K562 (cell line): ENCODE measurements at regions not wholly inside any gene's neighbourhood (a gene's known extent, or its start where the extent isn't known, plus 50 kb on each side); places are given as distances from the start of the nearest gene placed in this dataset.

ENCODE experiments used
- ATAC-seq: fragments of 200-7000 bp; cut with Tn5 transposase; 3 replicates; pipeline ENCODE4 v1.9.1; 2020; ENCODE audit warnings: moderate library complexity
- BruUV-seq: library from RNA; stranded (reverse); fragments of 400-500 nt; replicated peaks from 2 replicates; lab custom pipeline; 2021; lab: Mats Ljungman, UMichigan
- CTCF ChIA-PET: fragments of 300-600 bp; formaldehyde crosslinking; extraction: SDS; loops from one replicate; lab custom pipeline; 2021; ENCODE audit warnings: low intra/inter-chr PET ratio; lab: Yijun Ruan, JAX
- POLR2A ChIA-PET: fragments of 300-600, 350-650 bp; sonication (Branson Sonifier 250); formaldehyde crosslinking; extraction: SDS; loops from one replicate; lab custom pipeline; 2021; ENCODE audit warnings: antibody characterized with exemption, inconsistent platforms; lab: Yijun Ruan, JAX
- DNase-seq, 4 experiments: peaks; one replicate each; pipeline versions ENCODE4 v3.0.0 to v3.0.0-alpha.2; 2011 to 2018; ENCODE audit warnings: low spot score in 3 of 4, mixed read lengths in 3 of 4; ENCODE audit errors: extremely low read depth in 1 of 4
- FAIRE-seq: peaks from 2 replicates; lab custom pipeline; 2011; peaks lifted over from hg19 to GRCh38; lab: Jason Lieb, UNC
- H2AFZ ChIP-seq: 2 replicates; pipeline ENCODE4 v1.6.0; 2011; ENCODE audit warnings: low read depth, low read length, control low read depth, inconsistent platforms
- H3K27ac ChIP-seq: fragments of 200-600 bp; 3 replicates; pipeline ENCODE4 v1.8.0; 2011; ENCODE audit warnings: low read depth, mild to moderate bottlenecking, control low read depth, inconsistent platforms, low read length, moderate library complexity, mixed read lengths; ENCODE audit errors: extremely low read depth
- H3K27me3 ChIP-seq, 2 experiments: fragments of 300-600 bp in 1 of 2; 2 replicates in 1 of 2; 3 replicates in 1 of 2; pipeline versions ENCODE4 v1.6.0 to v1.8.0; 2011; ENCODE audit warnings: inconsistent platforms in 2 of 2, low read length in 2 of 2, mild to moderate bottlenecking in 1 of 2, mixed read lengths in 1 of 2, moderate library complexity in 1 of 2; ENCODE audit not compliant: control insufficient read depth in 2 of 2, insufficient read depth in 2 of 2
- H3K36me3 ChIP-seq: fragments of 300-600 bp; 3 replicates; pipeline ENCODE4 v1.8.0; 2011; ENCODE audit warnings: mild to moderate bottlenecking, low read length, inconsistent platforms; ENCODE audit not compliant: control insufficient read depth, insufficient read depth
- H3K4me1 ChIP-seq, 2 experiments: fragments of 200-600 bp in 1 of 2; replicated peaks in 1 of 2; 2 replicates in 1 of 2; 3 replicates in 1 of 2; pipeline versions ENCODE4 v1.5.1 to v1.8.0; 2011; ENCODE audit warnings: inconsistent platforms in 2 of 2, low read length in 2 of 2, mild to moderate bottlenecking in 1 of 2, mixed read lengths in 1 of 2, moderate library complexity in 1 of 2; ENCODE audit not compliant: control insufficient read depth in 2 of 2, insufficient read depth in 2 of 2
- H3K4me2 ChIP-seq: 2 replicates; pipeline ENCODE4 v1.6.1; 2011; ENCODE audit warnings: low read length, control low read depth, inconsistent platforms, mixed read lengths; ENCODE audit not compliant: insufficient read depth
- H3K4me3 ChIP-seq: fragments of 200-600 bp; sonication (generic), shearing (Covaris generic); 2 replicates; pipeline ENCODE4 v1.5.1; 2016; ENCODE audit warnings: control low read depth, inconsistent platforms
- H3K79me2 ChIP-seq: fragments of 200-600 bp; 3 replicates; pipeline ENCODE4 v1.8.0; 2011; ENCODE audit warnings: low read length, inconsistent platforms; ENCODE audit not compliant: control insufficient read depth, insufficient read depth
- H3K9ac ChIP-seq, 2 experiments: 2 replicates each; pipeline versions ENCODE4 v1.6.0 to v1.6.1; 2011; ENCODE audit warnings: low read depth in 2 of 2, low read length in 2 of 2, control low read depth in 1 of 2, inconsistent platforms in 1 of 2, mild to moderate bottlenecking in 1 of 2, mixed read lengths in 1 of 2; ENCODE audit not compliant: insufficient read depth in 1 of 2
- H3K9me1 ChIP-seq: one replicate; pipeline ENCODE4 v1.6.0; 2011; ENCODE audit warnings: inconsistent platforms, mild to moderate bottlenecking, low read length, moderate library complexity; ENCODE audit not compliant: control insufficient read depth, insufficient read depth
- H3K9me3 ChIP-seq: replicated peaks from 2 replicates; pipeline ENCODE4 v1.5.1; 2011; ENCODE audit warnings: low read depth, low read length, inconsistent platforms; ENCODE audit not compliant: control insufficient read depth, insufficient read depth
- H4K20me1 ChIP-seq: replicated peaks from 2 replicates; pipeline ENCODE4 v1.6.1; 2011; ENCODE audit warnings: low read length, inconsistent platforms, mixed read lengths; ENCODE audit not compliant: control insufficient read depth, insufficient read depth
- ARHGAP35 ChIP-seq: fragments of 450-650 bp; IDR thresholded peaks from 2 replicates; pipeline ENCODE4 v1.6.1; 2018; ENCODE audit not compliant: partially characterized antibody
- DNMT1 ChIP-seq: fragments of 450-650 bp; IDR thresholded peaks from 2 replicates; pipeline ENCODE4 v1.6.1; 2016; ENCODE audit warnings: antibody characterized with exemption, mild to moderate bottlenecking
- FOS ChIP-seq: IDR thresholded peaks from 3 replicates; pipeline ENCODE4 v1.6.1; 2011; ENCODE audit not compliant: insufficient read length; ENCODE audit errors: extremely low read depth
- GTF2F1 ChIP-seq: IDR thresholded peaks from 2 replicates; pipeline ENCODE4 v1.6.1; 2011; ENCODE audit warnings: low read depth, low read length, improper control_type of control experiment
- HINFP ChIP-seq: fragments of 450-650 bp; conservative IDR thresholded peaks from 2 replicates; pipeline ENCODE4 v1.6.1; 2016; ENCODE audit warnings: missing genetic modification characterization, low read depth, mild to moderate bottlenecking, control low read depth, missing compliant biosample characterization
- IFI16 ChIP-seq: fragments of 250-450 bp; sonication (Bioruptor Pico); IDR thresholded peaks from 2 replicates; pipeline ENCODE4 v2.1.2; 2022; ENCODE audit warnings: mild to moderate bottlenecking, inconsistent platforms
- NELFE ChIP-seq: IDR thresholded peaks from 2 replicates; pipeline ENCODE4 v1.6.1; 2011; ENCODE audit warnings: mild to moderate bottlenecking; ENCODE audit not compliant: insufficient read depth, insufficient read length
- WGBS: fragments of 100-300 bp; shearing (Covaris generic); methylation state at CpG from one replicate; pipeline ENCODE4 v1.1.6; 2016; ENCODE audit warnings: low coverage, mixed read lengths; ENCODE audit not compliant: insufficient coverage; ENCODE audit errors: missing lambda C conversion rate; 5-methylcytosine and 5-hydroxymethylcytosine counted together
- in situ Hi-C: fragments of 300-500 bp; cut with MboI; formaldehyde crosslinking; loops from 4 replicates; pipeline ENCODE4 v1.15.0; 2018; ENCODE audit warnings: inconsistent platforms, mixed read lengths
- intact Hi-C: fragments of 100-400 bp; cut with micrococcal nuclease; formaldehyde crosslinking; loops from 2 replicates; pipeline ENCODE4 v1.14.2; 2022

- TF ChIP-seq DNMT1: no peak
- TF ChIP-seq HINFP: no peak
These were observed 620.2 kb downstream of the PLPP3 start (continued) for GRCh38 chr1:55959136-55959548.

DNA sequence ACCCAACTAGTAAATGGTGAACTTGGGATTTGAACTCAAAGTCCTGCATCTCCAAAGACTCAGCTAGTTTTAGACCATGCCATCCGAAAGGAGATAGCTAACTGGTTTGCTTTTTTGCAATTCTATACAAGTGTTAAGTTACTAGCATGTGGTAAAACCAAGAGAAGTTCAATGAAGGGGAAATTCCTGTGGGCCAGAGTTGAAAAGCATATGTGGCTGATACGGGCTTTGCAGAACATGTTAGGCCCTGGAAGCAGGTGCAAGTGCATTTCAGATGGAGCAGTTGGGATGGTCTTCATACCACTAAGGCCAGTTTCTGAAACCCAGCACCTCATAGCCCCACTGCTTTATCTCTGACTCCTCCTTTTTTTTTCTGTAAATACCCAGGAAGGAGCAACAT lies 620.9 kb downstream of the PLPP3 start:
- TF ChIP-seq FOS (no peak), NELFE (no peak), GTF2F1 (no peak), ARHGAP35 (no peak), IFI16 (CRISPR knock-in tag) (no peak)
- BruUV-seq: no TSS peak
- 0% methylated on average over 2 of the region's 2 CpGs for WGBS
- Histone ChIP-seq H3K9me1 (no peaks in the 10 kb centered on the region), H2AFZ (no peak overlapping the region), H4K20me1 (no peaks in the 10 kb centered on the region), H3K9ac (no peak overlapping the region), H3K27me3 (no peaks in the 10 kb centered on the region), H3K36me3 (no peaks in the 10 kb centered on the region), H3K79me2 (no peaks in the 10 kb centered on the region), H3K27ac (no peak overlapping the region), H3K4me3 (no peak overlapping the region), H3K4me1 (no peaks in the 10 kb centered on the region), H3K9me3 (no peaks in the 10 kb centered on the region), H3K4me2 (no peak overlapping the region)
- in situ Hi-C loops: no loop called here
- CTCF ChIA-PET: no interaction called here
- POLR2A ChIA-PET: no interaction called here
- ATAC-seq (no peak), DNase-seq (no peak), FAIRE-seq (no peak)
- intact Hi-C loops: no loop called here
